ENCODE measurements at regions not wholly inside any gene's neighbourhood (a gene's known extent, or its start where the extent isn't known, plus 50 kb on each side); places are given as distances from the start of the nearest gene placed in this dataset.

DNA sequence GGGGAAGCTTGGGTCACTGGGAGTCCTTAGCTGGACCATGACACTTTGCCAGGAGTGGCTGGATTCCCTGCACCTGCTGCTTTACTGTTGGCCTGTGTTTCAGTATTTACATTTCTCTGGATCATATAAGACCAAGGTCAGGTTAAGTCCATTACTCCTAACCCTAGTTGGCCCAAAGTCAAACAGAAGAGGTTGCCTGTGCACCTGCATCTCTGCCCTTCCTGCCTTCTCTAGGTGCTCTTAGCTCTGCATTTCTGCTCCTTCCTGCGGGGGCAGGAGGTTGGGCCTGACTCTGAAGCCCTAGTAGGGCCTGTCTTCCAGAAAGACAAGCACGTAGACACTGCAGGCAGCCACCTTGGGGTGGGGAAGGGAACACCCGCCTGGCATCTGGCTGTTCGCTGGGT lies 124.3 kb downstream of the RPLP1 start:
- no peak for TF ChIP-seq TARDBP (IDR thresholded peaks at IDR 0.05)
- TF ChIP-seq BHLHE40 (IDR thresholded peaks at IDR 0.05; ENCODE audit: borderline replicate concordance), result no peak
- TF ChIP-seq L3MBTL2 (conservative IDR thresholded peaks at IDR 0.05), result no peak
- TF ChIP-seq, protein P1, sequence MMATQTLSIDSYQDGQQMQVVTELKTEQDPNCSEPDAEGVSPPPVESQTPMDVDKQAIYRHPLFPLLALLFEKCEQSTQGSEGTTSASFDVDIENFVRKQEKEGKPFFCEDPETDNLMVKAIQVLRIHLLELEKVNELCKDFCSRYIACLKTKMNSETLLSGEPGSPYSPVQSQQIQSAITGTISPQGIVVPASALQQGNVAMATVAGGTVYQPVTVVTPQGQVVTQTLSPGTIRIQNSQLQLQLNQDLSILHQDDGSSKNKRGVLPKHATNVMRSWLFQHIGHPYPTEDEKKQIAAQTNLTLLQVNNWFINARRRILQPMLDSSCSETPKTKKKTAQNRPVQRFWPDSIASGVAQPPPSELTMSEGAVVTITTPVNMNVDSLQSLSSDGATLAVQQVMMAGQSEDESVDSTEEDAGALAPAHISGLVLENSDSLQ (IDR thresholded peaks at IDR 0.05), result no peak
- TF ChIP-seq ZNF384 (IDR thresholded peaks at IDR 0.05), result no peak
- TF ChIP-seq ELF4 (IDR thresholded peaks at IDR 0.05), result no peak
- no peak for TF ChIP-seq FOXK2 (IDR thresholded peaks at IDR 0.05)
- TF ChIP-seq SUZ12 (IDR thresholded peaks at IDR 0.05), result no peak
- no peak for TF ChIP-seq CTBP1 (IDR thresholded peaks at IDR 0.05; ENCODE audit: borderline replicate concordance)
- TF ChIP-seq FOXA1 (IDR thresholded peaks at IDR 0.05), result no peak
- TF ChIP-seq NFRKB (IDR thresholded peaks at IDR 0.05), result no peak
- no peak for TF ChIP-seq FOXM1 (IDR thresholded peaks at IDR 0.05; ENCODE audit: borderline replicate concordance)
- no peak for TF ChIP-seq SP1 (IDR thresholded peaks at IDR 0.05)
- no peak for TF ChIP-seq ARNT (IDR thresholded peaks at IDR 0.05)

All from HEK293T (cell line).